B cell (primary cell): ENCODE measurements at regions not wholly inside any gene's neighbourhood (a gene's known extent, or its start where the extent isn't known, plus 50 kb on each side); places are given as distances from the start of the nearest gene placed in this dataset.

Source experiments
- EZH2 ChIP-seq: IDR thresholded peaks from 2 replicates; pipeline ENCODE4 v1.6.1; 2012; ENCODE audit warnings: borderline replicate concordance, low read depth, mild to moderate bottlenecking, moderate library complexity, low read length; ENCODE audit not compliant: insufficient read depth, poor library complexity, severe bottlenecking
- TF ChIP-seq, protein P1 (sequence below): fragments of 200-600 bp; IDR thresholded peaks from one replicate; pipeline ENCODE4 v1.8.0; 2022; ENCODE audit warnings: antibody characterized with exemption, mild to moderate bottlenecking

- TF ChIP-seq, protein P1, sequence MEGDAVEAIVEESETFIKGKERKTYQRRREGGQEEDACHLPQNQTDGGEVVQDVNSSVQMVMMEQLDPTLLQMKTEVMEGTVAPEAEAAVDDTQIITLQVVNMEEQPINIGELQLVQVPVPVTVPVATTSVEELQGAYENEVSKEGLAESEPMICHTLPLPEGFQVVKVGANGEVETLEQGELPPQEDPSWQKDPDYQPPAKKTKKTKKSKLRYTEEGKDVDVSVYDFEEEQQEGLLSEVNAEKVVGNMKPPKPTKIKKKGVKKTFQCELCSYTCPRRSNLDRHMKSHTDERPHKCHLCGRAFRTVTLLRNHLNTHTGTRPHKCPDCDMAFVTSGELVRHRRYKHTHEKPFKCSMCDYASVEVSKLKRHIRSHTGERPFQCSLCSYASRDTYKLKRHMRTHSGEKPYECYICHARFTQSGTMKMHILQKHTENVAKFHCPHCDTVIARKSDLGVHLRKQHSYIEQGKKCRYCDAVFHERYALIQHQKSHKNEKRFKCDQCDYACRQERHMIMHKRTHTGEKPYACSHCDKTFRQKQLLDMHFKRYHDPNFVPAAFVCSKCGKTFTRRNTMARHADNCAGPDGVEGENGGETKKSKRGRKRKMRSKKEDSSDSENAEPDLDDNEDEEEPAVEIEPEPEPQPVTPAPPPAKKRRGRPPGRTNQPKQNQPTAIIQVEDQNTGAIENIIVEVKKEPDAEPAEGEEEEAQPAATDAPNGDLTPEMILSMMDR: no peak
- TF ChIP-seq EZH2: no peak
These were observed 201.3 kb upstream of the DSEL start for GRCh38 chr18:67717800-67718199.
